A549 (cell line): ENCODE measurements at regions not wholly inside any gene's neighbourhood (a gene's known extent, or its start where the extent isn't known, plus 50 kb on each side); places are given as distances from the start of the nearest gene placed in this dataset.

Source experiments
- CEBPB ChIP-seq, 2 experiments: fragments of >200 bp in 1 of 2; sonication (Bioruptor Twin) in 1 of 2; formaldehyde crosslinking in 1 of 2; IDR thresholded peaks; 2 replicates each; pipeline ENCODE4 v1.6.1; 2012 to 2016
- TF ChIP-seq, protein P1 (sequence below): fragments of >200 bp; sonication (Bioruptor Twin); formaldehyde crosslinking; IDR thresholded peaks from 3 replicates; pipeline ENCODE4 v1.5.1; 2016

DNA sequence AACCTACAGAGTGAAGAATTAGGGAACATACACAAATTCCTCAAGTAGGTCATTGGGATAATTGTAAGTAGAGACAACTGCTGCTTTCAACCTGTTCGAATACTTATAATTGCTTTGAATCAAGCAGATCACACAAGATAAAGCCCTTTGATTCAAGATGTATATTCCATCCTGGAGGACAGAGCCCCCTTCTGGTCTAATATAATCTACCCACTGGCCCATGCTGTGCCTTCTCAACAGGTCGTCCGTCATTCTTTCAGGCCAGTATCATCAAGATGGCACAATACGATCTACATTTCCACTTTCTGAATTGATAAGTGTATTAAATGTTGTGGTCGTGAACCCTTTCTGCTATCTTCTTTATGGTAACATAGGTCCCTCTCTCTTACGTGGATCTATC lies 387.0 kb upstream of the CDH19 start:
- TF ChIP-seq, protein P1, sequence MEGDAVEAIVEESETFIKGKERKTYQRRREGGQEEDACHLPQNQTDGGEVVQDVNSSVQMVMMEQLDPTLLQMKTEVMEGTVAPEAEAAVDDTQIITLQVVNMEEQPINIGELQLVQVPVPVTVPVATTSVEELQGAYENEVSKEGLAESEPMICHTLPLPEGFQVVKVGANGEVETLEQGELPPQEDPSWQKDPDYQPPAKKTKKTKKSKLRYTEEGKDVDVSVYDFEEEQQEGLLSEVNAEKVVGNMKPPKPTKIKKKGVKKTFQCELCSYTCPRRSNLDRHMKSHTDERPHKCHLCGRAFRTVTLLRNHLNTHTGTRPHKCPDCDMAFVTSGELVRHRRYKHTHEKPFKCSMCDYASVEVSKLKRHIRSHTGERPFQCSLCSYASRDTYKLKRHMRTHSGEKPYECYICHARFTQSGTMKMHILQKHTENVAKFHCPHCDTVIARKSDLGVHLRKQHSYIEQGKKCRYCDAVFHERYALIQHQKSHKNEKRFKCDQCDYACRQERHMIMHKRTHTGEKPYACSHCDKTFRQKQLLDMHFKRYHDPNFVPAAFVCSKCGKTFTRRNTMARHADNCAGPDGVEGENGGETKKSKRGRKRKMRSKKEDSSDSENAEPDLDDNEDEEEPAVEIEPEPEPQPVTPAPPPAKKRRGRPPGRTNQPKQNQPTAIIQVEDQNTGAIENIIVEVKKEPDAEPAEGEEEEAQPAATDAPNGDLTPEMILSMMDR = no peak
- no peak for TF ChIP-seq CEBPB (IDR thresholded peaks at IDR 0.05)
